ENCODE measurements at regions not wholly inside any gene's neighbourhood (a gene's known extent, or its start where the extent isn't known, plus 50 kb on each side); places are given as distances from the start of the nearest gene placed in this dataset.

DNA sequence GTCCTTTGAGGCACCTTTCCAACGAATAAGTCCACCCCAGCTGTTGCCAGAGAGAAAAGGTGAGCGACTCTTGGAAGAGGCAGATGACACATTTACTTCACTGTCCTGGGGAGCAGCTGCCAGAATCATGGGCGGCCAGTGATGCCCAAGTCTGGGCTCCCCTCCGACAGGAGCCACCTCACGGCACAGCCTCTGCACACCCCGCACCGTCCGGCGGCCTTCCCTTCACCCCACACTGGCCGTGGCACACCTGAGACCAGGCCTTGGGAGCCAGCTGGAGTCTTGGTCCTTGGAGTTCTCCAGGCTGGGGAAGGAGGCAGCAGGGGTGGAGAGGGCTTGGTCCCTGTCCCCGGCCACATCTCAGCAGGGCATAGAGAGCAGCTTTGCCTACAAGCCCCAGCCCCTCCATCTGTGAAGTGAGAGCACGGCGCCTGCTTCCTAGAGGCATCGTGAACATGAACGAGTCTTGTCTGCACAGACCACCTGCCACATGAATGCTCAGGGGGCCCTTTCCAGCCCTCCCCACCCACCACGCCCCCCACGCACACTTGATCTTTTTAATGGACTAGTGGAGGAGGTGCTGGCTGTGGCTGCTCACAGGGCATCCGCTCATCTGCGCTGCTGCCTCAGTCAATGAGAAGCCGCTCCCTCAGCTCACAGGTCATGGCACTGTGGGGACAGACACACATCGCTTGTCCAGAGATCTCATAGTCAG is 400.2 kb upstream of the MYT1L start:
- TF ChIP-seq POLR2A (IDR thresholded peaks at IDR 0.05) (no peak), POLR2AphosphoS5 (IDR thresholded peaks at IDR 0.05) (no peak)
